CD14-positive monocyte (primary cell): ENCODE measurements at regions not wholly inside any gene's neighbourhood (a gene's known extent, or its start where the extent isn't known, plus 50 kb on each side); places are given as distances from the start of the nearest gene placed in this dataset.

ENCODE experiments used
- DNase-seq, 3 donors: peaks; one replicate each; pipeline ENCODE4 v3.0.0-alpha.2; 2011 to 2022
- H2AFZ ChIP-seq: 2 replicates; pipeline ENCODE4 v1.6.0; 2012; ENCODE audit warnings: mild to moderate bottlenecking, low read depth, low read length, inconsistent platforms; ENCODE audit not compliant: insufficient read depth, poor library complexity, severe bottlenecking
- H3K27ac ChIP-seq, 2 donors: 1 replicate in 1 of 2; 2 replicates in 1 of 2; pipeline ENCODE4 v1.5.1; 2012 to 2013; ENCODE audit warnings: low read length in 2 of 2, control low read depth in 1 of 2, inconsistent platforms in 1 of 2, low read depth in 1 of 2, mild to moderate bottlenecking in 1 of 2
- H3K27me3 ChIP-seq, 2 donors: one replicate each; pipeline versions ENCODE4 v1.6.0 to v1.6.1; 2011 to 2013; ENCODE audit warnings: low read length in 2 of 2; ENCODE audit not compliant: control insufficient read depth in 2 of 2, insufficient read depth in 2 of 2
- H3K36me3 ChIP-seq, 2 donors: replicated peaks in 1 of 2; 1 replicate in 1 of 2; 2 replicates in 1 of 2; pipeline versions ENCODE4 v1.5.1 to v1.6.1; 2012 to 2013; ENCODE audit warnings: low read length in 2 of 2, control low read depth in 1 of 2, inconsistent platforms in 1 of 2, mild to moderate bottlenecking in 1 of 2; ENCODE audit not compliant: insufficient read depth in 2 of 2, control insufficient read depth in 1 of 2
- H3K4me1 ChIP-seq, 2 donors: 1 replicate in 1 of 2; 2 replicates in 1 of 2; pipeline versions ENCODE4 v1.5.1 to v1.6.1; 2012 to 2013; ENCODE audit warnings: low read length in 2 of 2, control low read depth in 1 of 2, inconsistent platforms in 1 of 2, mild to moderate bottlenecking in 1 of 2, moderate library complexity in 1 of 2; ENCODE audit not compliant: insufficient read depth in 2 of 2, control insufficient read depth in 1 of 2
- H3K4me2 ChIP-seq: replicated peaks from 2 replicates; pipeline ENCODE3; 2012; ENCODE audit warnings: low read length, moderate library complexity, mild to moderate bottlenecking; ENCODE audit not compliant: poor library complexity, severe bottlenecking; ENCODE audit errors: extremely low read depth
- H3K4me3 ChIP-seq, 3 experiments: fragments of 200-600 bp in 1 of 3; sonication (generic) in 1 of 3; replicated peaks in 1 of 3; 1 replicate in 2 of 3; 2 replicates in 1 of 3; pipeline ENCODE4 v1.5.1; 2011 to 2013; ENCODE audit warnings: low read length in 3 of 3, mild to moderate bottlenecking in 3 of 3, control low read depth in 2 of 3, low read depth in 2 of 3, inconsistent platforms in 1 of 3, moderate library complexity in 1 of 3
- H3K79me2 ChIP-seq: 2 replicates; pipeline ENCODE4 v1.6.0; 2012; ENCODE audit warnings: mild to moderate bottlenecking, control low read depth, inconsistent platforms, low read length, moderate library complexity; ENCODE audit not compliant: insufficient read depth
- H3K9ac ChIP-seq: 2 replicates; pipeline ENCODE4 v1.6.0; 2017; ENCODE audit warnings: low read length, mild to moderate bottlenecking; ENCODE audit not compliant: insufficient read depth, poor library complexity, severe bottlenecking
- H3K9me3 ChIP-seq, 2 donors: replicated peaks in 1 of 2; 1 replicate in 1 of 2; 2 replicates in 1 of 2; pipeline versions ENCODE4 v1.5.1 to v1.6.1; 2012 to 2013; ENCODE audit warnings: low read length in 2 of 2, control low read depth in 1 of 2; ENCODE audit not compliant: control insufficient read depth in 1 of 2, insufficient read depth in 1 of 2
- H4K20me1 ChIP-seq: 2 replicates; pipeline ENCODE4 v1.6.0; 2012; ENCODE audit warnings: mild to moderate bottlenecking, low read length, control low read depth, moderate library complexity; ENCODE audit not compliant: insufficient read depth
- H3K27ac Mint-ChIP-seq, 7 donors: one replicate each; pipeline ENCODE4 v1.8.0; 2020; ENCODE audit warnings: mild to moderate bottlenecking in 7 of 7, mixed read lengths in 7 of 7, moderate library complexity in 6 of 7, inconsistent platforms in 2 of 7
- H3K27me3 Mint-ChIP-seq, 3 donors: one replicate each; pipeline ENCODE4 v1.8.0; 2021 to 2022; ENCODE audit warnings: low read depth in 3 of 3, mild to moderate bottlenecking in 3 of 3, mixed read lengths in 3 of 3, moderate library complexity in 3 of 3, inconsistent platforms in 1 of 3
- H3K36me3 Mint-ChIP-seq, 2 donors: one replicate each; pipeline ENCODE4 v1.8.0; 2020; ENCODE audit warnings: mixed read lengths in 2 of 2, inconsistent platforms in 1 of 2, mild to moderate bottlenecking in 1 of 2
- H3K4me1 Mint-ChIP-seq: one replicate; pipeline ENCODE4 v1.8.0; 2020; ENCODE audit warnings: mild to moderate bottlenecking, mixed read lengths
- H3K4me3 Mint-ChIP-seq, 2 donors: one replicate each; pipeline ENCODE4 v1.8.0; 2020; ENCODE audit warnings: mild to moderate bottlenecking in 2 of 2, mixed read lengths in 2 of 2, moderate library complexity in 1 of 2
- H3K9me3 Mint-ChIP-seq, 7 donors: one replicate each; pipeline ENCODE4 v1.8.0; 2020 to 2022; ENCODE audit warnings: mixed read lengths in 7 of 7, mild to moderate bottlenecking in 6 of 7, moderate library complexity in 6 of 7, inconsistent platforms in 2 of 7
- WGBS: methylation state at CpG from one replicate; pipeline ENCODE4 v1.1.5; 2013; ENCODE audit warnings: missing lambda C conversion rate; ENCODE audit not compliant: insufficient coverage; 5-methylcytosine and 5-hydroxymethylcytosine counted together
- intact Hi-C, 2 donors: fragments of 100-400 bp; cut with micrococcal nuclease; formaldehyde crosslinking; loops; one replicate each; pipeline versions ENCODE4 v1.15.0 to v1.15.1; 2023
- TF ChIP-seq, protein P1 (sequence below): fragments of 200-600 bp; IDR thresholded peaks from one replicate; pipeline ENCODE4 v1.8.0; 2022; ENCODE audit warnings: antibody characterized with exemption, mild to moderate bottlenecking

DNA sequence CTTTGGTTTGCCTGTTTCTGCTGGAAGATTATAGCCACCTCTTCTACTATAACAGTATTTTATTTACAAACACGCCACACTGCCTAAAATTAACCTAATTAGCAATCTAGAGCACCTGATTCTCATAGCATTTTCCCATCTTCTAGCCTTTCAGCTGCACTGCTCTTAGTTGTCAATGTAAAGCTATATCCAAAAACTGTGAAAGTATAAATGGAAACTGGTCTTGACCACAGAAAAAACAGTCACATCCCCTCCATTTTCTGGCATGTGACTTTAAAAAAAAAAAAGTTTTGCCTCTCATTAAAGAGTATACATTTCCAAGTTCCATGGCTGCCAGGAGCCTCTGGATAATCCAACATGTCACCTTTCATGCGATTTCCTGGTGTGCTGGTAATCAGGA lies 287.8 kb downstream of the DTWD2 start:
- intact Hi-C loops = no loop called here

DNA sequence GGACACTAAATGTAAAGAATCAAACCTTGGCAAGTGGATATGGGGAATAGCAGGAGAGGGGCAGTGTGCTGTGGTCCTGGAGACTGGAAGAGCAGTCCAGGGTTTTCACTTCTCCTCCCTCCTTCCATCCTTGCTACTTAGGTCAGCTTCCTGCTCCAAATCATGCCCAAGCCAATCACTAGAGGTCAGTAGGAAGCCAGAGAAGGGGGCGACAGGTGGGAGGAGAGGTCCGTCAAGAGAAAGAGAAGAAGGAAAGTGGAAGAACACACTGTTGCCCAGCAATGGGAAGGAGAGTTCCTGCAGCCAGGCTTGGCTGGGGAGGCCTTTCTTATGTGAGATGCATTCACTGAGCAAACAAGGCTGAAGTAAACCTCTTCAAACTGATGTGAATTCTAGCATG lies 289.6 kb downstream of the DTWD2 start:
- no peak overlapping the region for H3K4me3 ChIP-seq
- Mint-ChIP-seq H3K9me3 (peaks cover 6 to 17% (median 9%) of the 10 kb centered on the region in 7 donors), H3K27ac (no peak overlapping the region), H3K4me3 (no peak overlapping the region), H3K36me3 (no peaks in the 10 kb centered on the region), H3K4me1 (no peaks in the 10 kb centered on the region), H3K27me3 (no peaks in the 10 kb centered on the region)
- H3K9me3 ChIP-seq = peaks cover 10 to 12% of the 10 kb centered on the region in 2 donors
- H3K9ac ChIP-seq = no peak overlapping the region
- no peaks in the 10 kb centered on the region for H4K20me1 ChIP-seq
- H3K4me2 ChIP-seq = no peak overlapping the region
- DNase-seq = no peak
- TF ChIP-seq, protein P1, sequence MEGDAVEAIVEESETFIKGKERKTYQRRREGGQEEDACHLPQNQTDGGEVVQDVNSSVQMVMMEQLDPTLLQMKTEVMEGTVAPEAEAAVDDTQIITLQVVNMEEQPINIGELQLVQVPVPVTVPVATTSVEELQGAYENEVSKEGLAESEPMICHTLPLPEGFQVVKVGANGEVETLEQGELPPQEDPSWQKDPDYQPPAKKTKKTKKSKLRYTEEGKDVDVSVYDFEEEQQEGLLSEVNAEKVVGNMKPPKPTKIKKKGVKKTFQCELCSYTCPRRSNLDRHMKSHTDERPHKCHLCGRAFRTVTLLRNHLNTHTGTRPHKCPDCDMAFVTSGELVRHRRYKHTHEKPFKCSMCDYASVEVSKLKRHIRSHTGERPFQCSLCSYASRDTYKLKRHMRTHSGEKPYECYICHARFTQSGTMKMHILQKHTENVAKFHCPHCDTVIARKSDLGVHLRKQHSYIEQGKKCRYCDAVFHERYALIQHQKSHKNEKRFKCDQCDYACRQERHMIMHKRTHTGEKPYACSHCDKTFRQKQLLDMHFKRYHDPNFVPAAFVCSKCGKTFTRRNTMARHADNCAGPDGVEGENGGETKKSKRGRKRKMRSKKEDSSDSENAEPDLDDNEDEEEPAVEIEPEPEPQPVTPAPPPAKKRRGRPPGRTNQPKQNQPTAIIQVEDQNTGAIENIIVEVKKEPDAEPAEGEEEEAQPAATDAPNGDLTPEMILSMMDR = no peak
- intact Hi-C loops = no loop called here
- no peaks in the 10 kb centered on the region for H3K79me2 ChIP-seq
- H3K4me1 ChIP-seq = no peaks in the 10 kb centered on the region
- no peak overlapping the region for H3K27ac ChIP-seq
- H3K36me3 ChIP-seq = no peaks in the 10 kb centered on the region
- 46% methylated on average over 2 of the region's 2 CpGs for WGBS
- no peak overlapping the region for H2AFZ ChIP-seq
- H3K27me3 ChIP-seq = no peaks in the 10 kb centered on the region

More for the DNA sequence above, 287.8 kb downstream of the DTWD2 start:
- no peak overlapping the region for H3K27ac ChIP-seq
- H3K79me2 ChIP-seq = no peaks in the 10 kb centered on the region
- H3K36me3 ChIP-seq = no peaks in the 10 kb centered on the region
- H3K27me3 ChIP-seq = no peaks in the 10 kb centered on the region
- no peaks in the 10 kb centered on the region for H4K20me1 ChIP-seq
- H3K27me3 Mint-ChIP-seq = no peaks in the 10 kb centered on the region
- no peak overlapping the region for H3K4me3 Mint-ChIP-seq
- no peak overlapping the region for H3K4me3 ChIP-seq
- H3K4me2 ChIP-seq = no peak overlapping the region
- peaks cover 10 to 22% (median 15%) of the 10 kb centered on the region in 7 donors for H3K9me3 Mint-ChIP-seq
- no peaks in the 10 kb centered on the region for H3K36me3 Mint-ChIP-seq
- no peak overlapping the region for H3K27ac Mint-ChIP-seq
- no peaks in the 10 kb centered on the region for H3K4me1 ChIP-seq
- H3K9me3 ChIP-seq = peaks cover 13 to 15% of the 10 kb centered on the region in 2 donors
- DNase-seq = no peak
- no peak overlapping the region for H2AFZ ChIP-seq
- no peaks in the 10 kb centered on the region for H3K4me1 Mint-ChIP-seq
- H3K9ac ChIP-seq = no peak overlapping the region
- TF ChIP-seq, protein P1 = no peak
- WGBS = no CpG with 5 or more reads among the region's 2 CpGs
